ENCODE measurements at regions not wholly inside any gene's neighbourhood (a gene's known extent, or its start where the extent isn't known, plus 50 kb on each side); places are given as distances from the start of the nearest gene placed in this dataset.
A peak's percentile ranks its signal among the peaks of the same experiment; 100 is the strongest.
"Not testable (repeated sequence)": the region's sequence is repeated elsewhere in the genome, so short reads cannot be mapped to it uniquely, and the experiment has no call there.

DNA sequence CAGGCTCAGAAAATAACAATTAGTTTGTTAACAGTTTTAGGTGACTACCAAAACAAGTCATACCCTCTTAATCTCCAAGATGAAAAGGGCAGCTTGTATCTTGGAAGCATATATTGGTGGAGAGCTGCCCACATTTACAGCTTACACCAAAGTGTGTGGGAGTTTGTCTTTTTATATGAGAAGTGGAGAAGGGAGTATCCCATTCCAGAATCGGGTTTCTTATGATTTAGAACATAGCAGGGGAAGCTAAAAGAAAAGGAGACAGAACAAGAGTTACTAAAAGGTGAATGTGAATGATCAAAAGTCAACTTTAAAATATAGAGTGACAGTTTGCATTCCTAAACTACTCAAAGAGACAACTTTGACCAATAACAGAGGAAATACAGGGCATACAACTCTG, 338.6 kb upstream of the VWC2 start:
- FAIRE-seq = no peak
- DNase-seq (ENCODE audit: low spot score in 2 of 2) = no peak

DNA sequence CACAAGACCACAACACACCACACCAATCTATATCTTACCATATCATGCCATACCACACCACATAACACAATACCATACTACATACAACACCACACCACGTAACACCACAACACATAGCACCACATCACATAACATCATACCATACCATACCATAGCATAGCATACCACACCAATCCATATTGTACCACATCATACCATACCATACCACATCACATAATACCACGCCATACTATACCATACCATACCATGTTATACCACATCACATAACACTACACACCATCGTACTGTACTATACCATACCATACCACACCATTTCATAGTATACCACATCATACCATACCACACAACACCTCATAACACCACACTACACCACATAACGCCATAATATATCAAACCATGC, 335.2 kb upstream of the VWC2 start:
- DNase-seq (ENCODE audit: low spot score in 2 of 2) (no peak), FAIRE-seq (no peak)

DNA sequence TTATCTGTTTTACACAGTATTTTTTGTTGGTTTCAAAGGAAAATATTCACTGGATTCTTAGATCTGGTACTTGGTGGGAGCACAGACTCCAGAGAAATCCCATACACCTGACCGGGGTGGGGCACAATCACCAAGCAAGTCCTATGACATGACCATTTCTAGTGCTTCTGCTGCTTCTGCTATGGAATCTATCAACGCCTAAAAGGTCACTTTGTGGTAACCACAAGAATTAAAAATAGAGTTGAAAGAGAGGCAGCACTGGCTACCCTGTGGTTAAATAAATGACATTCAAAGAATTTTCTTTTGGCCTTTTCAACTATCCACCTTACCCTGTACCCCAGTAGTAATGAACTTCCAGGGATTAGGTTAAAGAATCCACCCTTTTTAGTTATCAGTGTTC, 329.9 kb upstream of the VWC2 start:
- DNase-seq (ENCODE audit: low spot score in 2 of 2) = no peak
- no peak for FAIRE-seq

DNA sequence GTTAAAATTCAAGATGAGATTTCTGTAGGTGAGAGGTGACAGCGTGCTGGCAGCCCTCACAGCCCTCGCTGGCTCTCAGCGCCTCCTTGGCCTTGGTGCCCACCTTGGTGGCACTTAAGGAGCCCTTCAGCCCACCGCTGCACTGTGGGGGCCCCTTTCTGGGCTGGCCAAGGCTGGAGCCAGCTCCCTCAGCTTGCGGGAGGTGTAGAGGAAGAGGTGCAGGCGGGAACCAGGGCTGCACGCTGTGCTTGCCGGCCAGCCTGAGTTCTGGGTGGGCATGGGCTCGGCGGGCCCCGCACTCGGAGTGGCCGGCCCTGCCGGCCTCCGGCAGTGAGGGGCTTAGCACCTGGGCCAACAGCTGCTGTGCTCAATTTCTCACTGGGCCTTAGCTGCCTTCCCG, 320.0 kb upstream of the VWC2 start:
- FAIRE-seq (no peak), DNase-seq (ENCODE audit: low spot score in 2 of 2) (no peak)

DNA sequence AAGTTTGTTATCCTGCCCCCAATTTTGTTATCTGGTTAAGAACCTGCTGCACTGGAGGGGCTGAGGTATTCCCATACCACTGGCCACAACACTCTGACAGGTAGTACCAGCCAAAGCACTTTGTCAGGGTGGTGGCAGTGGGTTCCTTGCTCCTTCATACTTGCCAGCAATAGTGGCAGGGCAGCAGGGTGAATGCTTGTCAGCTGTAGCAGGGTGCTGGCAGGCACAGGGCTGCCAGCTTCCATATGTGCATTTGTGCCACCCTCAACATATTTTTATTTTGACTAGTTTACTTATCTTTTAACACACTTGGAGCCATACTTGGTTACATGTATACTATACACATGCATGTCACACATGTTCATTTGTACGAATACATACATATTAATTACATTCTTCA, 294.0 kb upstream of the VWC2 start:
- FAIRE-seq = no peak
- DNase-seq (ENCODE audit: low spot score in 2 of 2) = no peak

DNA sequence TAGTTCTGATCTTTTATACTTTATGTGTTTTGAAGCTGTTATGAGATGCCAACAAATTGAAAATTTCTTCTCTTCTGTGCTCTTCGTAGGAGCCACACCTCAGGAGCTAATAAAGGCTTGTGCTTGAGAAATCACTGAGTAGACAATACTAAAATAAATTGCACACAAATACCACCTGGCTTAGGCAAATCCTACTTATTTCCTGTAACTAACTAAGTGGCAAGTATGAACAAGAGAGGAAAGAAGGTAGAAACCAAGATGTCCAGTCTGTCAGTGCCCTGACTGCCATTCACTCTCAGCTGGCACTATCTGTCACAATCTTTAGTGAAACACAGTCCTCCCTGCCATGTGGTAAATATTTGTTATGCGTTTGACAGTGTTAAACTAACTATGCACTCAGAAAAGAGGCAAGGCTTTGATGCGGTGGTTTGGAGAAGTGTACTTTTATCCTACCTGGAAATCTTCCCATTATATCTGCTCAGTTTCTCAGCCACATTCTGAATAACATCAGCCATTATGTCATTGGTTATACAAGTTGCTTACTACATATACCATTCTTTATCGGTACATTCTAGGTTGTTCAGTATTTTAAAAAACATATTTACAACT, 293.4 kb upstream of the VWC2 start:
- FAIRE-seq (no peak), DNase-seq (ENCODE audit: low spot score in 2 of 2) (no peak)

DNA sequence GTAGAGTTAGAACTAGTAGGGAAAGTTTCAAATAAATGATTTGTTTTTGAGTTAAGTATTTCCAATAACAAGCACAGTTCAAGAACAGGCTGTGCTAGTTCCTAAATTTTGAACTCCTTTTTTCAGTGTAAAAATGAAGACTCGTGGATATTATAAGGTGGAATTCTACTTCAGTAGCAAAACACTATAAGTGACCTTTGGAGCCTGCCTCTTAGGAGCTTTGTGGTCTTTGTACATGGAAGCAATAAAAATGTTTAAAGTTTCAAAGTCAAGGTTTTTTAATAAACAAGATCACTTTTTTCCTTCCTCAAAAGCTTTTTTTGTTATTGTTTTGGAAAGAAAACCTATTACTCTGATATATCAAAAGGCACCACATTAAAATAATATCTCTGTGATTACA, 292.4 kb upstream of the VWC2 start:
- FAIRE-seq (no peak), DNase-seq (ENCODE audit: low spot score in 2 of 2) (no peak)

DNA sequence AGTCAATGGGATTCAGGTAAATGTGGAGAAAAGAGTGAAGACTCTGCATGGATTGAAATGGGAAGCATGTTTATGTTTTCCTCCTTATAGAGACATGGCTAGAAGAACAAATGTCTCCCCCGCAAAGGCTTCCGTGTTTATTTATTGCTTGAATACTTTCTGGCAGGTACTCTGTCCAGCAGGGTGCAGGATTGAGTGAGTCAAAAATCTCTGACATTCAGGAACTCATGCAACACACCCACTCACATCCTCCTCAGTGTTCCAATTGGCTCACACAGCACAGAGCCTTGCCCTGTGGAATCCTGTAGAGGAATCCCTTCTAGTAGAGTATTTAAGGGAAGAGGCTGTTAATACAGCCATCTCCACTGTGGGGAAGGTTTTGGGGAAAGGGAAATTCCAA, 290.3 kb upstream of the VWC2 start:
- FAIRE-seq (no peak), DNase-seq (ENCODE audit: low spot score in 2 of 2) (no peak)

DNA sequence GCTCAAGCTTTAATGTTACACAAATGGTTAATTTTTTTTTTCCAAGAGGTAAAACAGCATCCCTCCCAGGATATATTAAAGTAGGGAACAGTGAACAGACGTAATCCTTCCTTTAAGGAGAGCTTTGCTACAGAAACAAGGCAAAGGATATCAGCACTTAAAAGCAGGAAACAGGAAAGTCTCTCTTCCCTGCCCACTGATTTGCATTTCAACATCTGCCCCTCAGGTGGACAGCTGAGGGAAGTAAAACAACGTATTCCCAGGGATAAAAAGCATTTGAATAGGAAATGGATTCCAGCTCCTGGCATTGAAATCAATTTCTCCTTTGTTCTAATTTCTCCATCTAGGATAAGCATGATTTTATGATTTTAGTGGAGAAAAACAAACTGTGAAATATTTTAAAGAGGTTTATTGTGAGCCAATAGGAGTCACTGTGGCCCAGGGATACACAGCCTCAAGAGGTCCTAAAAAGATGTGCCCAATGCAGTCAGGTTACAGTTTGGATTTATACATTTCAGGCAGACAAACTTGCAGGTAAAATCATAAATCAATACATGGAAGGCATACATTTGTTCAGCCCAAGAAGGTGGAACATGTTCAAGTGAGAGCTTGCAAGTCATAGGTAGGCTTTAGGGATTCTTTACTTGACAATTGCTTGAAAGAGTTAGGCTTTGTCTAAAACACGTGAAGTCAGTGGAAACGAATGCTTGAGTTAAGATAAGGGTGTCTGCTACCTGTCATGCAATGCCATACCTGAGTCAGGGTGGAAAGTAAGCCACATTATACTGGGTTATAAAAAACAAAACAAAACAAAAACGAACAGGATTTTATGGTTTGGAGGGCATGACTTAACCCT, 286.2 kb upstream of the VWC2 start:
- FAIRE-seq (no peak), DNase-seq (ENCODE audit: low spot score in 2 of 2) (no peak)

DNA sequence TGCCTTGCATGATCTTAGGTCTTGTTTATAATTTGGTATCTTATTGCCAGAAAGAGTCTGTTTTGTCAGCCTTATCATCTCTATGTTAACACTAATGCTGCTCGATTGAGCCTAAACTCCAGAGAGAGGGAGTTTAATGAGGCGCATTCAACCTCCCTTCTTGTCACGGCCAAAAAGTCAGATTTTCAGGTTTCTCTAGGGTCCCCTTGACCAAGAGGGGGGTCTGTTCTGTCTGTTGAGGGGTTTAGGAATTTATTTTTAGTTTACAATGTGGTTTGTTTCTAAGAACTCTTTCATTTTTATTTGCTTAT, 285.7 kb upstream of the VWC2 start:
- FAIRE-seq = no peak
- no peak for DNase-seq (ENCODE audit: low spot score in 2 of 2)

DNA sequence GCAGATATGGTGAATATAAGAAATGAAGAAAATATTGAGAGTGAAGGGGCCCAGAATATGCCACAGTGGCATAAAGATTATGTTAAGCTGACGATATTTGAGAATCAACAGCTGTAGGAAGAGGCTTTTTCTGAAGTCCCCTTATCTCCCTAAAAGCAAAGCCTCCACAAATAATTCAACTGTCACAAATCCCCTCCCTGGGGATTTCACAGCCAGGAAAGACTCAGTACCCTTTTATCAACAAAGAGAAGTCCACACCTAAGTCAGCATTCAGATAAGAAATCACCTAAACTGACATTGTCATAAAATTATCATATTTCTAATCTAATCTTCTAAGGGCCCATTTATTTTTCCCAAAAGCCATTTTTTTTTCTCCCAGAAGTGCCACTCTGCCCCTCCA, 284.9 kb upstream of the VWC2 start:
- no peak for DNase-seq (ENCODE audit: low spot score in 2 of 2)
- FAIRE-seq = no peak

DNA sequence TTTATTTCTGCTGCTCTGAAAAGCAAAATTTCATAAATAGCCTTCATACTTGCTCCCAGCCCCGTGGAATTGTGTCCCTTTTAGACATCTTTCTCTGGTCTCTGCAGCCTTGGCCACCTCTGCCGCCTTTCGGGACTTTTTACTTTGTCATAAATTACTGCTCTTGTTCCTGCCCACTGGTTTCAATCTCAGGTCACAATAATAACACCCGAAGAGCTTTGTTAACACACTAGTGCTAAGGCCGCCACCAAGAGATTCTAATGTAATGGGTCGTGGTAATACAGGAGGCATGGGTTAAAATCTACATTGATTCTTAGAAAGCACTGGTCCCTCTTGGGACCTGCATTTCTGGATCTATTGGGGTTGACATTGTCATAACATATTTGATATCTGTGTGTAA, 276.0 kb upstream of the VWC2 start:
- no peak for DNase-seq (ENCODE audit: low spot score in 2 of 2)

DNA sequence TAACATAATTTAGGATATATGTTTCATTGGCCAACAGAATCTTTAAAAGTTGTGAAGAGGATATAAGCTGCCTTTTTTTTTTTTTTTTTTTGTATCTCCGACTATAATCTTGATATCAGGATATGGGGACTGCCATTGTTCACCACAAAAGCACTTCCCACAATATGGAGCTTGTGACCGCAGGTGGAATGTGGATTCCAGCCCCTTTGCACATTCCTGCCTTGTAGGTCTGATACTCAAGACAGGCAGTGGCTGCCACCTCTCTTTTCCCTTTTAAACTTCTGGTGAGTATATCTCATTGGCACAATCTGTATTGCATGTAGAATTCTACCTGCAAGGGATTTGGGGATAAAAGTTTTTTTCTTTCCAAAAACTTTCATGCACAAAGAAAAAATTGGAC, 272.7 kb upstream of the VWC2 start:
- no peak for DNase-seq (ENCODE audit: low spot score in 2 of 2)
- FAIRE-seq = no peak

More for the DNA sequence above, 276.0 kb upstream of the VWC2 start:
- no peak for FAIRE-seq

DNA sequence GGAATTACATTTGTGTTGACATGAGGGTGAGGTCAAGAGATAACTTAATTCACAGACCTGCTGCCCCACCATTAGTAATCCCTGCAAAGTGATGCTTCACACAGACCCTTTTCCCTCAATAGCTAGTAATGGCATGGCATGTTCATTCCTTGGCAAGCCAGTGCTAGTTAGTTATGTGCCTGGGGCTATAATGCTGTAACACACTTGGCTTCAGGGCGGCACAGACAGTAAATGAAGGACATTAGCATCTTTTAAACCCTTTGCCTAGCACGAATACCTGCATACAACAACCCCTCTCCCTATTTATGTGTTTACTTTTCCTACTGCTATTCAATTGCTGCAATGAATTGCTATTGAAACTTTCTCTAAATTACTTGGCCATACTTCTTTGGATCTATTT, 266.2 kb upstream of the VWC2 start:
- not testable (repeated sequence) for DNase-seq (ENCODE audit: low spot score in 2 of 2); FAIRE-seq

DNA sequence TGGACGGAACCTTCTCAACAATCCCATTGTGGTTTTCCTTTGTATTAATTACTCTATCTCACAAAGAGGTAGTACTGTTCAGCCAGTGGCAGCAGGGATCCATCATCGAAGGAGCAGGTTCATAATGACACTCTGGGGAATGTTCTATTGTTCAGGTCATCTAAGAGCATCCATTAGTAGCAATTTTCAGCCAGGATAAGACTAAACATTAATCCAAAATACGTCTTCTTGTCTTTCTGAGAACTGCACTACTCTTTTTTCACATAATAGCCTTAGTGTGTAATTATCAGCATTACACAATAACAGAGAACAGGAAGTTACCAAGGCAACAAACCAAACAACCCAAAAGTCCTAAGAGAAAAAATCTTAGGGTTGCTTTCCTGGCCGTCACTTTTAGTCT, 259.5 kb upstream of the VWC2 start:
- FAIRE-seq (no peak), DNase-seq (ENCODE audit: low spot score in 2 of 2) (no peak)

DNA sequence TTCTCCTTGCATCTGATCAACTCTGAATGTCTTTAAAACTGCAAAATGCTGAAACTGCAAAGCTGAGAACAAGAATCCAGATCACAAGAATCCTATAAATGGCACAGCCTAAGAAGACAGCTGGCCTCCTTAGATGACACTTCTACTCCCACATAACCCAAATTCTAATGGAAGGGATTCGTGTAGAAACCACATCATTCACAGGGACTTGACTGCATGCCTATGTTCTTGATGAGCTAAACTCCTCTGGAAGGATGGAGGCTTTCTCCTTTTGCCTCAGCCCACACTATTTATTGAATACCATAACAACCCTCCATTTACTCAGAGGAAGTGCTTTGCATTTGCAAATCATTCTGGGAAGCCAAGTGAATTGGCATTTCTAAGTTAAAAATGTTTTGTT, 252.5 kb upstream of the VWC2 start:
- no peak for FAIRE-seq
- DNase-seq (ENCODE audit: low spot score in 2 of 2) = peak in 1 of 2 donors; percentile 2

DNA sequence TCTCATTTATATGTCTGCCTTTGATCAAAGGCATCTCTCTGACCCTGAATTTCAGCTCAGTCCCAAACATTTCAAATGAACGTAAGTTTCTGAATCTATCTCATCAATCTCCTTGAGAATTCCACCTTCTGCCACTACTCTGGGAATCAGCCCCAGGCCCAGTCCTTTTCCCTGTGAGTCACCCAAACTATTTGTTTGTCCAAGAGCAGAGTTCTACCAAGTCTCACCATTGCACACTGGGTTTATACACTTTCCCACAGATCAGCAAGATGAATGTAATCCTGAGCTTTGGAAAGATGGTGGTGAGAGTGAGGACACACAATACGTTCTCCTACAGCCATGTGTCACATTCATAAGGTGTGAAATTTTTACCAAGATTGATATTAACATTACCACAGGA, 251.3 kb upstream of the VWC2 start:
- no peak for FAIRE-seq

DNA sequence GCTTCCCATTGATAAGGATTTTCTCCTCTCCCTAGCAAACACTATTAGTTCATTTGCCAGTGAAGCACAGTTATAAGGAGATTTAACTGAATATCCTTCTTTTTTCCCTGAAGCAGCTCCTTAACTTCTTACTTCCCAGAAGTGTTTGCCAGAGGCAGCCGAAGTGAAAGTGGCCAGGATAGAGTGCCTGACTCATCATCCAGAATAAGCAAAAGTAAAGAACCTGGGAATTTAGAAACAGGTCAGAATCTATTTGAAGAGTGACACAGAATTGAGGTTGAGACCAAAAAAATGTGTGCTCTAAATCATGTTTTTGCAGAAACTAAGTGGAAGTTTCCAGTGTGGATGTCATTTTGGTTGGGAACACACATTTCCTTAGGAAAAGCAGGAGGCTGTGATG, 249.6 kb upstream of the VWC2 start:
- DNase-seq (ENCODE audit: low spot score in 2 of 2) (no peak), FAIRE-seq (no peak)

More for the DNA sequence above, 251.3 kb upstream of the VWC2 start:
- DNase-seq (ENCODE audit: low spot score in 2 of 2) = no peak

DNA sequence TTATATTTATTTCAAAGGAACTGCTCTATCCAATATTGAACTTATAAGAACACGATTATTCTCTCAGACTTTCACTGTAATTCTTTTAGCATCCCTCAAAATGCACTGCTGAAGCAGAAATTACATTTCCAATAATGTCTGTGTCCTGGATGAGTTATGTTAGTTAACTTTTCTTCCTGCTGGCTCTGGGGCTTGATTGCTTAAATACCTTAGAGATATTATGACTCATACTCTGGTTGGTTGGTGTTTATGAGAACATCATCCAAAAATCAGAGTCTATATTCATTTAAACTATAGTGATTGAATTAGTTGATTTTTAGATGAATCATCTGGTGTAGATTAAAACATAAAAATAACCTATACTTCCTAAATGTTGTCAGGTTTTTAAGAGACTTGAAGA, 246.3 kb upstream of the VWC2 start:
- no peak for FAIRE-seq

DNA sequence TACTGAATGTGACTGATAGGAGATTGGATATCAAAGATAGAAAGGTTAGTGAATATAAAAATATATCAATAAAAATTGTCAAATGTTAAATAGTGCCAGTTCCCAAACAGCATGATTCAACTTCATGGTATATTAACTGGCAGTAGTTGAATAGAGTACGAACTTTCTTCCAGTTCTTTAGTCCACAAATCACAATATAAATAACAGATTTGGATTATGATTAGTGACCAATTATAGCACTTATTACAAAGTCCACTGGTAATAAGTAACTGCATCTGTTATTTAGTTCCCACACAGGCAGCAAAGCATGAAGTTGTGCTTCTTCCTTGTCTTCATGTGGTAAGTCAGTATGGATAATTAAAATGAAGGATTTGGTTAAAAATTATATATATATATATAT, 243.0 kb upstream of the VWC2 start:
- DNase-seq (ENCODE audit: low spot score in 2 of 2) = no peak
- no peak for FAIRE-seq

More for the DNA sequence above, 246.3 kb upstream of the VWC2 start:
- DNase-seq (ENCODE audit: low spot score in 2 of 2) = no peak

DNA sequence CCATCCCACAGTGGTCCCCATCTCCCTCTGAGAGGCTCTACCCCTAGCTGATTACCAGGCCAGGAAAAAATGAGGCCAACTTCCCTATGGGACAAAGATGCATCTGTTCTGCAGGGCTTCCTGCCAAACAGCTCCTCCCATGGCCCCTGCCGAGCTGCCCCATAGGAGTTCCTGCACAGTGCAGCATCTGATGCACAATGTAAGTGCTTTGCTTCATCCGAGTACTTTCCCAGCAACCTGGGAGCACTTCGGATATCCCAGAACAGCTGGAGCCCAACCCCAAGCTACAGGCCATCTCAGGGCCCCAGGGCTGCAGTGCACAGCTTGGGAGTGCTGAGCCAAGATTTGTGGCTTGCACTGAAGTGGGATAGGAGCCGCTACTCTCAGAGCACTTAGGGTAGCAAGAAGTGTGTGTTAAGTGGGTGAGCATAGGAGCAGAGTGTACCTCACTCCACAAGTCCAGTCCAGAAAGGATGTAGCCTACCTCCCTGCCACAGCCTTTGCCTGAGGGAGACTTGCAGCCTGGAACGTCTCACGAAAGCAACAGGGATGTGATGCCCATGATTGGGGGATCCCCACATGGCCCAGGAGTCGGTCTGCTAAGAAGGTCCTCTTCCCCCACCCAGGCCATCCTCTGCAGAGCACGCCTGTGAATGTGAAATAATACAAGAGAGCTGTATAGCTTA, 209.6 kb upstream of the VWC2 start:
- no peak for DNase-seq (ENCODE audit: low spot score in 2 of 2)
- FAIRE-seq = no peak

DNA sequence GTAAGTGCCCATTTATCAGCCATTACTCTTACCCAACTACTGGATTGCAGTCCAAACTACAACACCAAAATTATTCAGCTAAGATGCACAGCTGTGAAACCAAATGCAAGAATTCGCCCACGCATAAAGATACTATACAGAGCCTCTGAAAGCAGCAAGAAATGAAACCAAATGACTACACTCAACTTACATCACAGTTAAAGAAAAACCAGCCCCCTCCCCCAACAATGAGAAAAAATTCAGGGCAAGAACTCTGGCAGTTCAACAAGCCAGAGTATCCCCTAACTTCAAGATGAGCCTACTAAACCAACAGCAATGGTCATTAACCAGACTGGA, 209.1 kb upstream of the VWC2 start:
- DNase-seq (ENCODE audit: low spot score in 2 of 2) (no peak), FAIRE-seq (no peak)
